H1 (cell line): ENCODE measurements at regions not wholly inside any gene's neighbourhood (a gene's known extent, or its start where the extent isn't known, plus 50 kb on each side); places are given as distances from the start of the nearest gene placed in this dataset.

Experiments
- GTF2F1 ChIP-seq: IDR thresholded peaks from 2 replicates; pipeline ENCODE4 v1.6.1; 2012; ENCODE audit warnings: low read depth, low read length, improper control_type of control experiment, borderline replicate concordance
- JUND ChIP-seq: IDR thresholded peaks from 2 replicates; pipeline ENCODE4 v1.6.1; 2011; ENCODE audit warnings: mild to moderate bottlenecking, improper control_type of control experiment, low read length
- RFX5 ChIP-seq: IDR thresholded peaks from 2 replicates; pipeline ENCODE4 v1.6.1; 2011; ENCODE audit warnings: low read depth, low read length, improper control_type of control experiment, borderline replicate concordance
- SIRT6 ChIP-seq: IDR thresholded peaks from one replicate; pipeline ENCODE4 v1.7.1; 2012; ENCODE audit warnings: low read length, inconsistent platforms

DNA sequence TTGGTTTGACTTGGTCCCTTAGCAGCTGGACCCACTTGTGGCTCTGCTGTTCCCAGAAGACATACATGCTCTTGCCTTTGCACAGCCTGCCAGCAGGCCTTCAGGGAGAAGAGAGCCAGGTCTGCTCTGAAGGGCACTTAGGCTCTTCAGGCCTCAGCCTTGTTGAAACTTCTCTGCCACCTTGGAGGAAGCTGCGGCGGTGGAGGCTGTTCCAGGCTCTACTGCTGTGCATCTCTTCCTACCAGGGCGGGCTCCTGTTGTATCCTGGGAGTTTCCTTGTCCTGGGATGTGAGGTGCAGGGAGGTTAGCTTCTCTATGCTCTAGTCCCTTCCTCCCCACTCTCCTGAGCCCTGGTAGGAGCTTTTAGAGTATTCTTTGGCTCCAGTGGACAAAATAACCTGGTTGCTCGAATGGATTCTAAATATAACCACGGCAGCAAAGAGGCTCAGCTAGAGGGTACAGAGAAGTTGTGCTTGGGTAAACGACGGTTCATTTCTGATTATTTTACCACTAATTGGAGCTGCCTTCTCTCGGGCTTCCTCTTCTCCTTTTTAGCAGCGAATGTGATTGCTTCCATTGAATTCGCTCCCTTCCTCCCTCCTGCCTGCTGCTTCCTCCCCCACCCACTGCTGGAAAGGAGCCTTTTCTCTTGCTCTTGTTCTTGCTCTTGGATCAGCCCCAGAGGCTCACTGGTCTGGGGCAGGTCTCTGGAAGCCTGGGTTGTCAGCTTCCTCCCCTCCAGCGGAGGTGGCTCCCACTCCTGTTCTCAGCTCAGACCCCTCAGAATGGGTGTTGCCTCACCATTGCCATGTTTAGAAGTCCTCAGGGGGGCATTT, 126.6 kb upstream of the CACNA1E start (continued):
- TF ChIP-seq JUND, result no peak
- no peak for TF ChIP-seq RFX5
- no peak for TF ChIP-seq GTF2F1
- TF ChIP-seq SIRT6, result no peak
